Caco-2 (cell line): ENCODE measurements at regions not wholly inside any gene's neighbourhood (a gene's known extent, or its start where the extent isn't known, plus 50 kb on each side); places are given as distances from the start of the nearest gene placed in this dataset.

Experiments used
- BruUV-seq: library from RNA; stranded (reverse); fragments of 400-500 nt; replicated peaks from 2 replicates; lab custom pipeline; 2021; lab: Mats Ljungman, UMichigan
- CTCF ChIA-PET: fragments of 300-600 bp; sonication (Branson Sonifier 250); formaldehyde crosslinking; loops from one replicate; lab custom pipeline; 2022; ENCODE audit warnings: antibody characterized with exemption; lab: Charles Lee
- POLR2A ChIA-PET: fragments of 300-600 bp; sonication (Branson Sonifier 250); formaldehyde crosslinking; loops from one replicate; lab custom pipeline; 2022; ENCODE audit warnings: antibody characterized with exemption; lab: Charles Lee
- DNase-seq, 2 experiments: peaks; one replicate each; pipeline versions ENCODE4 v3.0.0 to v3.0.0-alpha.2; 2020 to 2022
- H3K27me3 ChIP-seq: replicated peaks from 2 replicates; pipeline ENCODE4 v1.6.0; 2011; ENCODE audit warnings: low read length; ENCODE audit not compliant: control insufficient read depth, insufficient read depth
- H3K36me3 ChIP-seq: 2 replicates; pipeline ENCODE4 v1.5.1; 2011; ENCODE audit warnings: low read length; ENCODE audit not compliant: control insufficient read depth, insufficient read depth
- H3K4me1 ChIP-seq: fragments of 250-450 bp; sonication (Bioruptor Pico); 2 replicates; pipeline ENCODE4 v1.5.1; 2020; ENCODE audit warnings: mild to moderate bottlenecking
- H3K4me3 ChIP-seq: 2 replicates; pipeline ENCODE4 v1.5.1; 2011; ENCODE audit warnings: low read depth, mild to moderate bottlenecking, control low read depth, low read length
- H3K9me3 ChIP-seq: fragments of 250-450 bp; sonication (Bioruptor Pico); 2 replicates; pipeline ENCODE4 v1.5.1; 2020; ENCODE audit warnings: mild to moderate bottlenecking, moderate library complexity
- H3K27ac Mint-ChIP-seq: one replicate; pipeline ENCODE4 v1.8.0; 2022; ENCODE audit warnings: mixed read lengths; ENCODE audit not compliant: unreplicated experiment
- H3K27me3 Mint-ChIP-seq: one replicate; pipeline ENCODE4 v1.8.0; 2022; ENCODE audit warnings: mixed read lengths; ENCODE audit not compliant: insufficient read depth, unreplicated experiment
- H3K36me3 Mint-ChIP-seq: one replicate; pipeline ENCODE4 v1.8.0; 2022; ENCODE audit warnings: mild to moderate bottlenecking, mixed read lengths; ENCODE audit not compliant: insufficient read depth, unreplicated experiment
- H3K4me1 Mint-ChIP-seq: one replicate; pipeline ENCODE4 v1.8.0; 2022; ENCODE audit warnings: low read depth, mixed read lengths; ENCODE audit not compliant: unreplicated experiment
- H3K4me3 Mint-ChIP-seq: one replicate; pipeline ENCODE4 v1.8.0; 2022; ENCODE audit warnings: mild to moderate bottlenecking, moderate library complexity, mixed read lengths; ENCODE audit not compliant: unreplicated experiment
- H3K9me3 Mint-ChIP-seq: one replicate; pipeline ENCODE4 v1.8.0; 2022; ENCODE audit warnings: mixed read lengths; ENCODE audit not compliant: unreplicated experiment
- intact Hi-C: fragments of 100-400 bp; cut with micrococcal nuclease; formaldehyde crosslinking; loops from one replicate; pipeline ENCODE4 v1.10.0; 2022; ENCODE audit not compliant: unreplicated experiment
- TF ChIP-seq, protein P1 (sequence below), 2 experiments: fragments of 200-600 bp in 1 of 2; IDR thresholded peaks; 1 replicate in 1 of 2; 2 replicates in 1 of 2; pipeline versions ENCODE4 v1.5.1 to v1.8.0; 2011 to 2022; ENCODE audit warnings: antibody characterized with exemption in 1 of 2, control low read depth in 1 of 2, inconsistent platforms in 1 of 2, low read depth in 1 of 2, low read length in 1 of 2, mild to moderate bottlenecking in 1 of 2, moderate library complexity in 1 of 2; ENCODE audit not compliant: insufficient read depth in 1 of 2, severe bottlenecking in 1 of 2, unreplicated experiment in 1 of 2

GRCh38 chr6:25177500-25178028, 101.6 kb upstream of the CARMIL1 start:
- Mint-ChIP-seq H3K27me3 (no peaks in the 10 kb centered on the region), H3K9me3 (peaks cover 9% of the 10 kb centered on the region), H3K27ac (no peak overlapping the region), H3K36me3 (peaks cover 7% of the 10 kb centered on the region), H3K4me1 (peaks cover 27% of the 10 kb centered on the region), H3K4me3 (no peak overlapping the region)
- BruUV-seq = no TSS peak
- Histone ChIP-seq H3K4me3 (no peak overlapping the region), H3K27me3 (no peaks in the 10 kb centered on the region), H3K4me1 (peaks cover 30% of the 10 kb centered on the region), H3K9me3 (no peaks in the 10 kb centered on the region), H3K36me3 (no peaks in the 10 kb centered on the region)
- TF ChIP-seq, protein P1, sequence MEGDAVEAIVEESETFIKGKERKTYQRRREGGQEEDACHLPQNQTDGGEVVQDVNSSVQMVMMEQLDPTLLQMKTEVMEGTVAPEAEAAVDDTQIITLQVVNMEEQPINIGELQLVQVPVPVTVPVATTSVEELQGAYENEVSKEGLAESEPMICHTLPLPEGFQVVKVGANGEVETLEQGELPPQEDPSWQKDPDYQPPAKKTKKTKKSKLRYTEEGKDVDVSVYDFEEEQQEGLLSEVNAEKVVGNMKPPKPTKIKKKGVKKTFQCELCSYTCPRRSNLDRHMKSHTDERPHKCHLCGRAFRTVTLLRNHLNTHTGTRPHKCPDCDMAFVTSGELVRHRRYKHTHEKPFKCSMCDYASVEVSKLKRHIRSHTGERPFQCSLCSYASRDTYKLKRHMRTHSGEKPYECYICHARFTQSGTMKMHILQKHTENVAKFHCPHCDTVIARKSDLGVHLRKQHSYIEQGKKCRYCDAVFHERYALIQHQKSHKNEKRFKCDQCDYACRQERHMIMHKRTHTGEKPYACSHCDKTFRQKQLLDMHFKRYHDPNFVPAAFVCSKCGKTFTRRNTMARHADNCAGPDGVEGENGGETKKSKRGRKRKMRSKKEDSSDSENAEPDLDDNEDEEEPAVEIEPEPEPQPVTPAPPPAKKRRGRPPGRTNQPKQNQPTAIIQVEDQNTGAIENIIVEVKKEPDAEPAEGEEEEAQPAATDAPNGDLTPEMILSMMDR (IDR thresholded peaks at IDR 0.05; ENCODE audit: insufficient read depth in 1 of 2, low read depth in 1 of 2, low read length in 1 of 2, severe bottlenecking in 1 of 2, unreplicated experiment in 1 of 2) = no peak
- intact Hi-C loops = no loop called here
- no peak for DNase-seq
- ChIA-PET CTCF (no interaction called here), POLR2A (no interaction called here)

GRCh38 chr6:25178336-25179035, 100.7 kb upstream of the CARMIL1 start:
- H3K27ac Mint-ChIP-seq = no peak overlapping the region
- peaks cover under 1% of the 10 kb centered on the region for H3K9me3 Mint-ChIP-seq
- POLR2A ChIA-PET = no interaction called here
- no peak for DNase-seq
- Histone ChIP-seq H3K36me3 (no peaks in the 10 kb centered on the region), H3K4me3 (no peak overlapping the region), H3K27me3 (no peaks in the 10 kb centered on the region), H3K9me3 (no peaks in the 10 kb centered on the region), H3K4me1 (peaks cover 26% of the 10 kb centered on the region)
- H3K4me3 Mint-ChIP-seq = no peak overlapping the region
- TF ChIP-seq, protein P1 (IDR thresholded peaks at IDR 0.05; ENCODE audit: insufficient read depth in 1 of 2, low read depth in 1 of 2, low read length in 1 of 2, severe bottlenecking in 1 of 2, unreplicated experiment in 1 of 2) = no peak
- CTCF ChIA-PET = no interaction called here
- intact Hi-C loops = no loop called here
- no peaks in the 10 kb centered on the region for H3K27me3 Mint-ChIP-seq
- BruUV-seq = no TSS peak
- no peaks in the 10 kb centered on the region for H3K36me3 Mint-ChIP-seq
- peaks cover 18% of the 10 kb centered on the region for H3K4me1 Mint-ChIP-seq

GRCh38 chr6:25179051-25179778, 100.0 kb upstream of the CARMIL1 start:
- intact Hi-C loops = no loop called here
- ChIA-PET CTCF (no interaction called here), POLR2A (no interaction called here)
- Mint-ChIP-seq H3K36me3 (no peaks in the 10 kb centered on the region), H3K9me3 (no peaks in the 10 kb centered on the region), H3K4me1 (peaks cover 11% of the 10 kb centered on the region), H3K27me3 (no peaks in the 10 kb centered on the region), H3K27ac (no peak overlapping the region), H3K4me3 (no peak overlapping the region)
- BruUV-seq = no TSS peak
- DNase-seq = no peak
- Histone ChIP-seq H3K4me3 (no peak overlapping the region), H3K4me1 (peaks cover 19% of the 10 kb centered on the region), H3K27me3 (no peaks in the 10 kb centered on the region), H3K36me3 (no peaks in the 10 kb centered on the region), H3K9me3 (no peaks in the 10 kb centered on the region)
- TF ChIP-seq, protein P1 (IDR thresholded peaks at IDR 0.05; ENCODE audit: insufficient read depth in 1 of 2, low read depth in 1 of 2, low read length in 1 of 2, severe bottlenecking in 1 of 2, unreplicated experiment in 1 of 2) = no peak
